PFSK-1 (cell line): ENCODE measurements at regions not wholly inside any gene's neighbourhood (a gene's known extent, or its start where the extent isn't known, plus 50 kb on each side); places are given as distances from the start of the nearest gene placed in this dataset.

Source experiments
- FOXP2 ChIP-seq: optimal IDR thresholded peaks from 2 replicates; pipeline ENCODE3; 2011; ENCODE audit warnings: borderline replicate concordance, control low read depth, inconsistent platforms; ENCODE audit not compliant: insufficient read depth; ENCODE audit errors: extremely low read length, extremely low read depth
- POLR2AphosphoS5 ChIP-seq: IDR thresholded peaks from 2 replicates; pipeline ENCODE4 v1.6.1; 2012; ENCODE audit warnings: low read depth, mild to moderate bottlenecking, control low read depth, low read length, moderate library complexity
- SIN3A ChIP-seq: IDR thresholded peaks from 2 replicates; pipeline ENCODE4 v1.6.1; 2012; ENCODE audit warnings: mild to moderate bottlenecking, low read length, moderate library complexity, borderline replicate concordance; ENCODE audit not compliant: insufficient read depth
- TAF1 ChIP-seq: IDR thresholded peaks from 2 replicates; pipeline ENCODE4 v1.6.1; 2012; ENCODE audit warnings: low read length, control low read depth, borderline replicate concordance; ENCODE audit not compliant: insufficient read depth
- TF ChIP-seq, protein P1 (sequence below), 2 experiments: IDR thresholded peaks; 2 replicates each; pipeline versions ENCODE4 v1.6.1 to v1.8.0; 2011 to 2012; ENCODE audit warnings: low read depth in 2 of 2, low read length in 2 of 2, control low read depth in 1 of 2, inconsistent platforms in 1 of 2, mild to moderate bottlenecking in 1 of 2, moderate library complexity in 1 of 2; ENCODE audit not compliant: insufficient read depth in 1 of 2

DNA sequence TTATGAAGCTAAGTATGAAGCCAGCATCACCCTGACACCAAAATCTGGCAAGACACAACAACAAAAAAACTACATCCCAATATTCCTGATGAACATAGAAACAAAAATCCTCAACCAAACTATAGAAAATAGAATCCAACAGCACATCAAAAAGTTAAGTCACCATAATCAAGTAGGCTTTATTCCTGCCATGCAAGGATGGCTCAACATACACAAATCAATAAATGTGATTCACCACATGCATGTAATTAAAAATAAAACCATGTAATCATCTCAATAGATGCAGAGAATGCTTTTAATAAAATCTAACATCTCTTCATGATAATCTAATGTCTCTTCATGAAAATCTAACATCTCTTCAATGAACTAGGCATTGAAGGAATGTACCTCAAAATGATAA, 249.4 kb upstream of the GK2 start:
- TF ChIP-seq SIN3A (no peak), TAF1 (no peak), POLR2AphosphoS5 (no peak), FOXP2 (no peak)
- TF ChIP-seq, protein P1, sequence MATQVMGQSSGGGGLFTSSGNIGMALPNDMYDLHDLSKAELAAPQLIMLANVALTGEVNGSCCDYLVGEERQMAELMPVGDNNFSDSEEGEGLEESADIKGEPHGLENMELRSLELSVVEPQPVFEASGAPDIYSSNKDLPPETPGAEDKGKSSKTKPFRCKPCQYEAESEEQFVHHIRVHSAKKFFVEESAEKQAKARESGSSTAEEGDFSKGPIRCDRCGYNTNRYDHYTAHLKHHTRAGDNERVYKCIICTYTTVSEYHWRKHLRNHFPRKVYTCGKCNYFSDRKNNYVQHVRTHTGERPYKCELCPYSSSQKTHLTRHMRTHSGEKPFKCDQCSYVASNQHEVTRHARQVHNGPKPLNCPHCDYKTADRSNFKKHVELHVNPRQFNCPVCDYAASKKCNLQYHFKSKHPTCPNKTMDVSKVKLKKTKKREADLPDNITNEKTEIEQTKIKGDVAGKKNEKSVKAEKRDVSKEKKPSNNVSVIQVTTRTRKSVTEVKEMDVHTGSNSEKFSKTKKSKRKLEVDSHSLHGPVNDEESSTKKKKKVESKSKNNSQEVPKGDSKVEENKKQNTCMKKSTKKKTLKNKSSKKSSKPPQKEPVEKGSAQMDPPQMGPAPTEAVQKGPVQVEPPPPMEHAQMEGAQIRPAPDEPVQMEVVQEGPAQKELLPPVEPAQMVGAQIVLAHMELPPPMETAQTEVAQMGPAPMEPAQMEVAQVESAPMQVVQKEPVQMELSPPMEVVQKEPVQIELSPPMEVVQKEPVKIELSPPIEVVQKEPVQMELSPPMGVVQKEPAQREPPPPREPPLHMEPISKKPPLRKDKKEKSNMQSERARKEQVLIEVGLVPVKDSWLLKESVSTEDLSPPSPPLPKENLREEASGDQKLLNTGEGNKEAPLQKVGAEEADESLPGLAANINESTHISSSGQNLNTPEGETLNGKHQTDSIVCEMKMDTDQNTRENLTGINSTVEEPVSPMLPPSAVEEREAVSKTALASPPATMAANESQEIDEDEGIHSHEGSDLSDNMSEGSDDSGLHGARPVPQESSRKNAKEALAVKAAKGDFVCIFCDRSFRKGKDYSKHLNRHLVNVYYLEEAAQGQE (IDR thresholded peaks at IDR 0.05; ENCODE audit: insufficient read depth in 1 of 2, low read depth in 2 of 2, low read length in 2 of 2): no peak

DNA sequence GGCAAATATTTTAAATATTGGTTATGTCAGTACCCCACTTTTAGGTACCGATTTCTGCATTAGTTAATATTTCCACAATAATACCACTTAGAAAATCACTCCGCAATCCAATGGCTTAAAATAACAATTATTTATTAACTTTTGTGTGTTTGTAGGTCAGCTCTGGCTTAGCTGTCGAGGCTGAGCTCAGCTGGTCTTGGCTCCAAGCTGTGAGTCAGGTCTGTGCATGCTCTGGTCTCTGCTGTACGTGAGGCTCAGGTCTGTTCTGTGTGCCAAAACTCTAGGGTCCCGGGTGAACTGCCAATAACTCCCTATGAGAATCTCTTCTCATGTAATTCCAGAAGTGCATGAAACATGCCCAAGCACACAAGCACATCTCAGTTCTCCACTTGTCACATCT, 245.8 kb upstream of the GK2 start:
- TF ChIP-seq POLR2AphosphoS5 (no peak), TAF1 (no peak), SIN3A (no peak), FOXP2 (no peak)
- TF ChIP-seq, protein P1 (IDR thresholded peaks at IDR 0.05; ENCODE audit: insufficient read depth in 1 of 2, low read depth in 2 of 2, low read length in 2 of 2): no peak

DNA sequence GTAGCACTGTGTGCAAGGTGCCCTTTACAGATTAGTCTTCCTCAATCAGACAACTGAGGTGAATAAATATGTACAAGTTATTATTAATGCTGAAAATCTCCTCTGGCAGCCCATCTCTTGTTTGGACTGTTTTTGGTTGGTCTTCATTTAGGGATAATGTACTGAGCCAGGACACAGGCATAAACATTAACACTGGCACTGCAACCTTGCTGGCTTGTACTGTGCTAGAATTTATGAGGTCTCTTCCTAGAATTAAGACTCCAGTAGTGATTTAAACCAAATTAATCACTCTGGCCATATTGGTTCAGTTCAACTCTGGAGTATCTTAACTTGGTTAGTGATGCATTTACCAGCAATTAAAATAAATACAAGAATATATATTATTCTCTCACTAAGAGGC, 244.7 kb upstream of the GK2 start:
- TF ChIP-seq POLR2AphosphoS5 (no peak), TAF1 (no peak), SIN3A (no peak), FOXP2 (no peak)
- TF ChIP-seq, protein P1 (IDR thresholded peaks at IDR 0.05; ENCODE audit: insufficient read depth in 1 of 2, low read depth in 2 of 2, low read length in 2 of 2): no peak

DNA sequence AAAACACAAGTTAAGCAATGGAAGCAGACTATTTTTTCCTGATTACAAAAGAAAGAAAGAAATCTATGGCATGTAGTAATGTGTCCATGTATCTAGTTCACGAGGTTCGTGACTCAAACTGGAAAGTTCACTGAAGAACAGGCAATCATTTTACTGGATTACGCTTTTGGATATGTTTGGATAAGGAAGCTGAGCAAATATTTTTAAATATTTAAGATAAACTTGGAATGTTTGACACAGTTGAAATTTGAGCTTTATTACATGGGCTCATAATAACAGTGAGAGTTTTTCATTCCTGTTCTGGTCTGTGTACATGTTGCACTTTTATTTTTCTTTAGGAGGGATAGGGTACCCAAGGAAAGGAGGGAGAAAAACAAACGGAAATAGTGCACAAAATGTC, 244.2 kb upstream of the GK2 start:
- TF ChIP-seq POLR2AphosphoS5: no peak
- TF ChIP-seq, protein P1 (IDR thresholded peaks at IDR 0.05; ENCODE audit: insufficient read depth in 1 of 2, low read depth in 2 of 2, low read length in 2 of 2): no peak
- no peak for TF ChIP-seq FOXP2
- no peak for TF ChIP-seq TAF1
- no peak for TF ChIP-seq SIN3A

DNA sequence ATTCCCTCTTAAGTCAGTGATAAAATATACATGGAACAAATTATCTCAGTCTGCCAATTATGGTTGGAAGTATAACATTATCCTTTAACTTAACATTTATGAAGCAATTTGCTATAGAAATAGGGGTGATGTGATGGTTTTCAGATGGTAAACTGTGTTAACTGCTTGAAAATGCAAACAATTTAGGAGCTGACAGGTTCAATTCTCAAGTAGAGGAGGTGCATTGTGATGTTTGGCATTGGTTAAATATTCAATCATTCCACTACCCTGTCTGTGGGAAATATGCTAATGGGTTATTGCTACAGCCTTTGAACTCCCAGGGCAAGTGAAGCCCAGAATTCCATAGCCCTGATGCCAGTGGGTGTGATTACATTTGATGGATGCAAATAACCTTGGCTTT, 243.4 kb upstream of the GK2 start:
- TF ChIP-seq SIN3A: no peak
- TF ChIP-seq, protein P1 (IDR thresholded peaks at IDR 0.05; ENCODE audit: insufficient read depth in 1 of 2, low read depth in 2 of 2, low read length in 2 of 2): no peak
- no peak for TF ChIP-seq FOXP2
- TF ChIP-seq POLR2AphosphoS5: no peak
- no peak for TF ChIP-seq TAF1
